Lung (tissue), 11 donors: ENCODE measurements at regions not wholly inside any gene's neighbourhood (a gene's known extent, or its start where the extent isn't known, plus 50 kb on each side); places are given as distances from the start of the nearest gene placed in this dataset.

ENCODE experiments used
- ATAC-seq: fragments of 200-7000 bp; cut with Tn5 transposase; one replicate; pipeline ENCODE4 v1.9.1; 2020; ENCODE audit warnings: moderate number of reproducible peaks; ENCODE audit not compliant: insufficient read depth, low FRiP score
- DNase-seq, 3 donors: peaks; one replicate each; pipeline ENCODE4 v3.0.0-alpha.2; 2013 to 2017
- H3K27ac ChIP-seq, 2 donors: one replicate each; pipeline ENCODE4 v1.5.1; 2013; ENCODE audit warnings: mild to moderate bottlenecking in 2 of 2, moderate library complexity in 2 of 2, control low read depth in 1 of 2, inconsistent platforms in 1 of 2, low read depth in 1 of 2, low read length in 1 of 2
- H3K27me3 ChIP-seq, 3 donors: one replicate each; pipeline ENCODE4 v1.5.1; 2013; ENCODE audit warnings: low read length in 2 of 3; ENCODE audit not compliant: control insufficient read depth in 3 of 3, insufficient read depth in 3 of 3
- H3K36me3 ChIP-seq, 4 donors: one replicate each; pipeline ENCODE4 v1.5.1; 2013; ENCODE audit warnings: low read length in 4 of 4, mild to moderate bottlenecking in 1 of 4, moderate library complexity in 1 of 4; ENCODE audit not compliant: control insufficient read depth in 4 of 4, insufficient read depth in 4 of 4
- H3K4me1 ChIP-seq, 5 donors: one replicate each; pipeline ENCODE4 v1.5.1; 2013; ENCODE audit warnings: low read length in 5 of 5, mild to moderate bottlenecking in 2 of 5, moderate library complexity in 1 of 5; ENCODE audit not compliant: control insufficient read depth in 5 of 5, insufficient read depth in 5 of 5
- H3K4me3 ChIP-seq: one replicate; pipeline ENCODE4 v1.5.1; 2013; ENCODE audit warnings: mild to moderate bottlenecking, control low read depth, moderate library complexity
- H3K9ac ChIP-seq, 2 donors: one replicate each; pipeline ENCODE4 v1.5.1; 2013; ENCODE audit warnings: low read length in 2 of 2, control low read depth in 1 of 2; ENCODE audit not compliant: insufficient read depth in 1 of 2
- H3K9me3 ChIP-seq, 4 donors: one replicate each; pipeline ENCODE4 v1.5.1; 2013; ENCODE audit warnings: low read length in 3 of 4, mild to moderate bottlenecking in 1 of 4, moderate library complexity in 1 of 4; ENCODE audit not compliant: control insufficient read depth in 4 of 4, insufficient read depth in 3 of 4
- WGBS, 2 donors: extraction: QIAGEN DNeasy Blood & Tissue Kit; methylation state at CpG; one replicate each; pipeline ENCODE4 v1.1.7; 2013; 5-methylcytosine and 5-hydroxymethylcytosine counted together
- TF ChIP-seq, protein P1 (sequence below): IDR thresholded peaks from 2 replicates; pipeline ENCODE4 v1.5.1; 2012; ENCODE audit warnings: mild to moderate bottlenecking; ENCODE audit errors: control extremely low read depth, extremely low read depth
- donor health status: control.
- donor health status: control.
- donor health status: Bipolar disorder and iron deficiency.
- donor health status: healthy.
- donor health status: DM: yes; HTN: yes; CAD: no.

DNA sequence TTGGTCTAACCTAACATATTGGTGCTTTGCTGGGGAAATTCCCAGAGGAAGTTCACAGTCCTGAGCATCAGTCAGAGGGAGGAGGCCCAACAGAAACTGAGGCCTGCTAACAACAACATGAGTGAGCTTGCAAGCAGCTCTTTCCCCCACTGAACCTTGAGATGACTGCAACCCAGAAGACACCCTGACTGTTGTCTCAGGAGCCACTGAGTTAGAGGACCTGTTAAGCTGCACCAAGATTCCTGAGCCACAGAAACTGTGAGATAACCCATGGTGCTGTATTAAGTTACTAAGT lies 193.2 kb upstream of the UBL3 start:
- no peak overlapping the region for H3K9ac ChIP-seq
- no peaks in the 10 kb centered on the region for H3K27me3 ChIP-seq
- no peaks in the 10 kb centered on the region for H3K4me1 ChIP-seq
- TF ChIP-seq, protein P1, sequence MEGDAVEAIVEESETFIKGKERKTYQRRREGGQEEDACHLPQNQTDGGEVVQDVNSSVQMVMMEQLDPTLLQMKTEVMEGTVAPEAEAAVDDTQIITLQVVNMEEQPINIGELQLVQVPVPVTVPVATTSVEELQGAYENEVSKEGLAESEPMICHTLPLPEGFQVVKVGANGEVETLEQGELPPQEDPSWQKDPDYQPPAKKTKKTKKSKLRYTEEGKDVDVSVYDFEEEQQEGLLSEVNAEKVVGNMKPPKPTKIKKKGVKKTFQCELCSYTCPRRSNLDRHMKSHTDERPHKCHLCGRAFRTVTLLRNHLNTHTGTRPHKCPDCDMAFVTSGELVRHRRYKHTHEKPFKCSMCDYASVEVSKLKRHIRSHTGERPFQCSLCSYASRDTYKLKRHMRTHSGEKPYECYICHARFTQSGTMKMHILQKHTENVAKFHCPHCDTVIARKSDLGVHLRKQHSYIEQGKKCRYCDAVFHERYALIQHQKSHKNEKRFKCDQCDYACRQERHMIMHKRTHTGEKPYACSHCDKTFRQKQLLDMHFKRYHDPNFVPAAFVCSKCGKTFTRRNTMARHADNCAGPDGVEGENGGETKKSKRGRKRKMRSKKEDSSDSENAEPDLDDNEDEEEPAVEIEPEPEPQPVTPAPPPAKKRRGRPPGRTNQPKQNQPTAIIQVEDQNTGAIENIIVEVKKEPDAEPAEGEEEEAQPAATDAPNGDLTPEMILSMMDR: no peak
- no peaks in the 10 kb centered on the region for H3K36me3 ChIP-seq
- H3K9me3 ChIP-seq: peaks cover 0 to 2% (median 0%) of the 10 kb centered on the region in 4 donors
- no peak overlapping the region for H3K4me3 ChIP-seq
- no peak overlapping the region for H3K27ac ChIP-seq
- DNase-seq (no peak), ATAC-seq (no peak)

DNA sequence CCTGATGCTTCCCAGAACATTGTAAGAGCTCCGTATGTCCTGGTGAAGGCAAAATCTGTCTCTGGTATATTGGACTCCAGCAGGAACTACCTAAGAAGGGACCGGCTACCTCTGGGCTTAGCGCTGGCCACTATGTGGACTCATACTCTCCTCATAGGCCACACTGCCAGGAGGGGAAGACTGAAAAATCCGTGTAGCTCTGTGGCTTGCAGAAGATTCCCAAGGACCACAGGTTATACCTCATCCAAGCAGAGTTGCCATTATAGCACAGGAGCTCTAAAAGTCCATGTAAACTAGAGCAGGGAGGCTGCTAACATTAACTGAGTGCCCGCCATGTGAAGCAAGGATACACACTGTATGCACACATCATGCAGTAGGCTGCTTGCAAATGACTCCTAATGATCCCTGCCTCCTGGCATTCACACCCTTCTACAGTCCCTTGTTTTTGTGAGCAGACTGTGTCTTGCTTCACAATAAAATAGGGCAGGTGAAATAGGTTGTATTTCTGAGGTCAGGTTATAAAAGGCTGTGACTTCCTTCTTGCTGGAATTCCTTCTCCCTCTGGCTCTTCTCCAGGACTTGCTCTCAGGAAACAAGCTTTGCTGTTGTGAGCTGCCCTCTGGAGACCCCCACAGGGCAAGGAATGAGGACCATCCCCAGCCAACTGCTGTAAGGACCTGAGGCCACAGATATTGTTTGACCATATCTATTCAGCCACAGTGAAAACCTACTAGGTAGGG lies 192.6 kb upstream of the UBL3 start:
- 90 to 92% methylated on average over 5 of the region's 5 CpGs for WGBS, 2 donors
- DNase-seq (no peak), ATAC-seq (no peak)
- no peak overlapping the region for H3K9ac ChIP-seq
- no peaks in the 10 kb centered on the region for H3K4me1 ChIP-seq
- peaks cover 0 to 2% (median 0%) of the 10 kb centered on the region in 4 donors for H3K9me3 ChIP-seq
- H3K4me3 ChIP-seq: no peak overlapping the region
- TF ChIP-seq, protein P1: no peak
- no peak overlapping the region for H3K27ac ChIP-seq
- H3K27me3 ChIP-seq: no peaks in the 10 kb centered on the region
- H3K36me3 ChIP-seq: no peaks in the 10 kb centered on the region

DNA sequence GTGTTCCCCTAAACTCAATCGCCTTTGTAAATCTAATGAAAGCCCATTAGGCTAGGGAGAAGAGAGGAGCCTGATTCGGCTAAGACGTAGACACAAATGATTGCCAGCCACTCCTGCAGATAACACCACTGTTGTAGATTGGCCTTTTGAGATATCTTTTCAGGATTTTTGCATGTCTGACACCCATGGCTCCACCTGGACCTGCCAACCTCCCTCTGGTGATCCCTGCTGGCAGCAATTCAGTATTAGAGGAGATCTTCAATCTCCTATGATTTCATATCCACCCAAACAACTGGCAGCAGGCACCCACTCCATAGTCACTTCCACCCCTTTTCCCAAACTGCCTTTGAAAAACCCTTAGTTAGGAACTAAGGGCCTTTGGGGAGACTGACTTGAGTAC lies 191.9 kb upstream of the UBL3 start:
- WGBS, 2 donors: 79 to 95% methylated on average over 3 of the region's 3 CpGs
- Histone ChIP-seq H3K4me1 (no peaks in the 10 kb centered on the region), H3K27ac (no peak overlapping the region), H3K36me3 (no peaks in the 10 kb centered on the region), H3K4me3 (no peak overlapping the region), H3K9me3 (peaks cover 0 to 2% (median 0%) of the 10 kb centered on the region in 4 donors), H3K27me3 (peaks cover 0 to 4% (median 2%) of the 10 kb centered on the region in 3 donors), H3K9ac (no peak overlapping the region)
- DNase-seq: no peak
- TF ChIP-seq, protein P1: no peak
- ATAC-seq: no peak

DNA sequence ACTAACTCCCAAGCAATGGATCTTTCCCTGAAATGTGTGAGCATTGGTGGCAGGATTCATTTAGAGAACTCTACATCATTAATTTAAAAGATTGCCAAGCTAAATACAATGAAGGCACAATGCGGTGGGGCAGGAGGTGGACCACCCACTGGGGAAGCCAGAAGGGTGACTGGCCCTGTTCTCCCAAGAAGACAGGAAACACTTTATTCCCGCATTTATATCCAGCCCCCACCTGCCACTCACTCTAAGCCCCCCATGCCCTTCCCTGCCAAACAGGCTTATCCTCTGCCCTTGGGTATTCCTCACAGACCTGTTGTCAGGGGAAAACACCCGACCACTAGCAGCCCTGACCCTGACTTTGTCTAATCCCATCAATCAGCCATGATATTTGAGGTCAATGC lies 189.1 kb upstream of the UBL3 start:
- 55 to 56% methylated on average over 3 of the region's 3 CpGs for WGBS, 2 donors
- no peak for ATAC-seq

More for the DNA sequence above, 189.1 kb upstream of the UBL3 start:
- H3K27me3 ChIP-seq: peaks cover 0 to 4% (median 2%) of the 10 kb centered on the region in 3 donors
- H3K9ac ChIP-seq: no peak overlapping the region
- H3K4me3 ChIP-seq: no peak overlapping the region
- DNase-seq: no peak
- H3K36me3 ChIP-seq: no peaks in the 10 kb centered on the region
- peaks cover 0 to 2% (median 0%) of the 10 kb centered on the region in 4 donors for H3K9me3 ChIP-seq
- H3K27ac ChIP-seq: no peak overlapping the region
- TF ChIP-seq, protein P1: no peak
- H3K4me1 ChIP-seq: no peaks in the 10 kb centered on the region
